ENCODE measurements at regions not wholly inside any gene's neighbourhood (a gene's known extent, or its start where the extent isn't known, plus 50 kb on each side); places are given as distances from the start of the nearest gene placed in this dataset.
"Not testable (repeated sequence)": the region's sequence is repeated elsewhere in the genome, so short reads cannot be mapped to it uniquely, and the experiment has no call there.

DNA sequence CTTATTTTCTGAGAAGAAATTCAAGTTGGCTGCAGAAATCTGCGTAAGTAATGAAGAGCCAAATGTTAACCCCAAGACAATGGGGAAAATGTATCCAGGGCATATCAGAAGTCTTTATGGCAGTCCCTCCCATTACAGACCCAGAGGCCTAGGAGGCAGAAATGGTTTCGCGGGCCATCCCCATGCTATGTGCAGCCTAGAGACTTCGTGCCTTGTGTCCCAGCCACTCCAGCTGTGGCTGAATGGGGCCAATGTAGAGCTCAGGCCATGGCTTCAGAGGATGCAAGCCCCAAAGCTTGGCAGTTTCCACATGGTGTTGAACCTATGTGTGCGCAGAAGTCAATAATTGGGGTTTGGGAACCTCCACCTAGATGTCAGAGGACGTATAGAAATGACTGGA, 131.9 kb downstream of the GPR37 start:
- no peak for DNase-seq

DNA sequence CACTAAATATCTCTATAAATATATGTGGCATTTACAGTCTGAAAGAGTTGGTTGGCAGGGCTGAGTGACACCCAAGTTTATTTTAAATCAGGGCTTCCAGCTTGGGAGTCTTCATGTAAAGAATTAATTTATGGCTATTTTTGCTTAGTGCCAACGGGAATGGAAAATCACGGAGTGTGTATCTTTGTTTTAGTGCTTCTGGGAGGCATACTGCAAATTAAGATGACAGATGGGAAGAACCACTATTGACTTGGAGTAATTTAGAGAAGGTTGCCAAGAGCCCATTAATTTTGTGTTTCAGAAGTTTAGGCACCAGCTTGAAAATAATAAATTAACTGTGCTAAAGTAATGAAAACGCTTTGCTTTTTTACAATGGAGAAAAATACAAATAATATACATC, 135.2 kb downstream of the GPR37 start:
- no peak for DNase-seq

DNA sequence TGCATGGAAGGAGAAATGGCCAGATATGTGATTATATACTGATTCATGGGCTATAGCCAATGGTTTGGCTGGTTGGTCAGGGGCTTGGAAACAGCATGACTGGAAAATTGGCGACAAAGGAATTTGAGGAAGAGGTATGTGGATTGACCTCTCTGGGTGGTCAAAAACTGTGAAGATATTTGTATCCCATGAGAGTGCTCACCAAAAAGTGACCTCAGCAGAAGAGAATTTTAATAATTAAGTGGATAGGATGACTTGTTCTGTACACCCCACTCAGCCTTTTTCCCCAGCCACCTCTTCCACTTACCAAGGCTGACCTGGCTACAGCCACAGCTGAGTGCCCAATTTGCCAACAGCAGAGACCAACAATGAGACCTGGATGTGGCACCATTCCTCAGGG, 146.7 kb downstream of the GPR37 start:
- no peak for DNase-seq

DNA sequence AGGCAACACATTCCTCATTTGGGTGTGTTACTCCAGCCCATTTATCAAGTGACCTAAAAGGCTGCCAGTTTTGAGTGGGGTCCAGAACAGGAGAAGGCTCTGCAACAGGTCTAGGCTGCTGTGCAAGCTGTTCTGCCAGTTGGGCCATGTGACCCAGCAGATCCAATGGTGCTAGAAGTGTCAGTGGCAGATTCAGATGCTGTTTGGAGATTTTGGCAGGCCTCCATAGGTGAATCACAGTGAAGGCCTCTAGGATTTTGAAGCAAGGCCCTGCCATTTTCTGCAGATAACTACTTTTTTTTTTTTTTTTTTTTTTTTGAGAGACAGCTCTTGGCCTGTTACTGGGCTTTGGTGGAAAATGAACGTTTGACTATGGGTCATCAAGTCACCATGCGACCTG, 147.5 kb downstream of the GPR37 start:
- not testable (repeated sequence) for DNase-seq

DNA sequence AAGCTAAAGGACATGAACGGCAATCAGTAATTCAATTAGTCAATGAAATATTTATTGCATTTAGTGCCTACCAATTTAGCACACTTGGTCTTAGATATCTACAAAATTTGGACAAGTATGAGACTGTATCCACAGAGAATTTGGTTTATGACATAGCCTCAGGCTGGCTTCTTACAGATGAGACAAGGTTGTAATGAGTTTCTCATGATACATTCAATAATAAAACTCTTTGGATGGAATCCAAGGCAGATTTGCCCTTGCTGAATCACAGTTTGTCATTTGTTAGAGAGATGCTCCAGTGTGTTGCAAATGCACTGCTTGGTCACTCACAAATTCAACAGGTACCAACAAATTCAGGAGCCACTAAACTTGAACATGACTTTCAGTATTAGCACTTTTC, 162.5 kb downstream of the GPR37 start:
- DNase-seq = no peak

DNA sequence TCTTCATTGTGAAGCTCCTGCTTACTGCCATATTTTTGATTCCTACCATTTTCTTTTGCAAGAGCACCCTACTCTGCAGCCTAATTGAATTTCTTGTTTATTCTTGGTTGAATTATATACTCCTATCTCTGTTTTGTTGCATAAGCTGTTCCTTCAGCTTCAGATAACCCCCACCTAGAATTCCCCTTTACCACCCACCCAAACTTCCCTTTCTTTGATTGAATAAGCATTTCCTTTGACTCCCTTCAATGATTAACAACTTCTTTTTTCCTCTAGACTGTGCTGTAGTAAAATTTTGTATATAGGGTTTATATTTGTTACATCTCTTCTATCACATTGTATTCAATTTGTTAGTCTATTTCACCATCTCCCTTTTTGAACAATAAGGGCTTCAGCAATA, 168.1 kb downstream of the GPR37 start:
- DNase-seq = no peak

DNA sequence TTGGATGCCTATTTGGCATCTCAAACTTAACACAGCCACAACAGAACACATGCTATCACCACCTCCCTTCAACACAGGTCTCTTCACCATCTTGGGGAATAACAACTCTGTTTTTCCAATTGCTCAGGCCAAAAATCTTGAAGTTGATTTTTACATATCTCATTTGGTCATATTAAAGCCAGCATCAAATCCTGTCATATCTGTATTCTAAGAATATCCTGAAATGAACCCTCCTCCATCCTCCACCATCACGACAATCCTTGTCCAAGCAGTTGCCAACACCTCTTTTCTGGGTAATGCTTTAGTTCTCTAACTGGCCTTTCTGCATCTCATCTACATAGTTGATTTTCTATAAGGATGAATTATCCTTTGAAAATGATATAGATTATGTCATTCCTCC, 168.7 kb downstream of the GPR37 start:
- DNase-seq = no peak

DNA sequence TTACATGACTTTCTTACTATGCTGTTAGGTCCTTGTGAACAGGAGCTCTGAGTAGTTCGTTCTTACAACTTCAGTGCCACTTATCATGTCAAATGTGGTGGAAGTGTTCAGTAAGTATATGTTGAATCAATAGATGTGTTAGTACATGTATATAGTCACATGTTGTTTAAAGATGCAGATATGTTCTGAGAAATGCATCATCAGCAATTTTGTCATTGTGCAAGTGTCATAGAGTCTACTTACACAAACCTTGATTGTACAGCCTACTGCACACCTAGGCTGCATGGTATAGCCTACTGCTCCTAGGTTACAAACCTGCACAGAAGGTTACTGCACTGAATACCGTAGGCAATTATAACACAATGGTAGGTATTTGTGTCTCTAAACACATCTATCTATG, 174.8 kb downstream of the GPR37 start:
- DNase-seq = no peak

DNA sequence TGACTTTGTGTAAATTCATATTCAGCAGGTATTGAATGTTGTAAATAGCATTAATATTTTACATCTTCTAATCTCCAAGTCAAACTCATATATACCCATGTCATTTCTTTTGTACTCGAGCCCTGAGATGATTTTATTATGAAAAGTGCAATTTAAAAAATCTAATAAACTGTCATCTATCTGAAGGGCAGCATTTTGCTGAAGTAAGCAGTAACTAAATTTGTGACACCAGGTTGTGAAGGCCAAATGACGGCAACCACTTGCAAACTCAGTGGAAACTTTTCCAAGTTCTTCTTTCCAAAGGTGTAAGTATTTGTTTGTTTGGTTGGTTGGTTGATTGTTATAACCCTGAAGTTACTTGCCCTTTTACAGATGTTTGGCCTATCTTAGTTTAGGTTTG, 188.3 kb downstream of the GPR37 start:
- no peak for DNase-seq

DNA sequence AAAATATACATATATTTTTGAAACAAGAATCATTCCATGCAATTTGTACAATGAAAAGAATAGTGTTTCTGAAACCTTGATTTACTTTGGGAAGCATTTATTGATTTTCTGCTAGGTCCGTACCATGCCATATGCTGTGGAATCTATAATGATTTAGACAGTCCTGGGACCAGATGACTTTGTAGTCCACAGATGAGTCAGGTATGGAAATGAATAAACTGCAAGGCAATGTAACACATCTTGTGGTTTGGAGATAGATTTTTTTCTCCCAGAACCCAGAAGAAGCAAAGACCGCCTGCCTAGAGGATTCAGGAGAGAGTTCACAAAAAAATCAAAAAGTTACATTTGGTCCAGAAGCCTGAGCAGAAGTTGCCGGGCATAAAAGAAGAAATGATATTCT, 190.4 kb downstream of the GPR37 start:
- DNase-seq = no peak

DNA sequence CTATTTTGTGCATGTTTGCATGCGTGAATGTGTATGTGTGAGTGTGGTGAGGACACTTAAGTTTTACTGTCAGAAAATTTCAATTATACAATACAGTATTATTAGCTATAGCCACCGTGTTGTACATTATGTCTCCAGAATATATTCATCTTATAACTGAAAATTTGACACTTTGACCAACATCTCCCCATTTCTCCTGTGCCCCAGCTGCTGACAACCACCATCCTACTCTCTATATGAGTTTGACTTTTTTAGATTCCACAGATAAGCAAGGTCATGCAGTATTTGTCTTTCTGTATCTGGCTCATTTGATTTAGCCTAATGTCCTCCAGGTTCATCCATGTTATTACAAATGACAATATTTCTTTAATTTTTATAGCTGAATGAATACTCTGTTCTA, 195.0 kb downstream of the GPR37 start:
- no peak for DNase-seq

DNA sequence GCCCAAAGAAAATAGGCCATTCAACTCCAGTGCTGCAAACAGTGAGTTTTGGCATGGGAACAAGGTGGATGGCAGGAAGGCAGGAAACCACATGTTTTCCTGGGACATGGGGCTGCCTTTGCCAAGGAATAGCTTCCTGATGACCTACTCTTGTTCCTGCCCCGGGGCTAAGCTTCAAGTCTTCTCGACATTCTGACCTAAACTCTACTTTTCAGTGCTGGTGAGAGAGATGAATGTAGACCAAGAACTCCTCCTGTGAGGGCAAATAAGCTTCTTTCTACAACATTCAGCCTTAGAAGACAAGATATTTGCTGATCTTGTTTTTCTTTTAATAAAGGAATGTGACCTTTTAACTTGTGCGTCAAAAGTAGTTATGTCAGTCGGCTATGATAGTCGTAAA, 199.0 kb downstream of the GPR37 start:
- DNase-seq = no peak

DNA sequence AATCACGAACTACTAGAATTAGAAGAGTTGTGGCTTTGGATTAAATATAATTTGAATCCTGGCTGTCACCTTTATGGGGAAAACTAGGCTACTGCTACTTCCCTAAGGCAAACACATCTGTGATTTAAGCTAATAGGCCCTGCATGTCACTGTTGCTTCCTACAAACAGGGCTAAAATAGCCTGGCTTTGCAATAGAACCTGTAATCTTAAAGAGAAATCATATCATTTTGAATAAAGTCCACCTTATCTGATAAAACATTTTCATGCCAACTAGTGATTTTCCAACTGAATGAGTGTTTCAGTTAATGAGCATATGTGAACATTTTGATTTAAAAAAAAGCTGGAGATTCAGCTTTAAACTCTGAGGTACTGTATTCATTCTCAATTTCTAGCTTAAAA, 208.0 kb downstream of the GPR37 start:
- no peak for DNase-seq

DNA sequence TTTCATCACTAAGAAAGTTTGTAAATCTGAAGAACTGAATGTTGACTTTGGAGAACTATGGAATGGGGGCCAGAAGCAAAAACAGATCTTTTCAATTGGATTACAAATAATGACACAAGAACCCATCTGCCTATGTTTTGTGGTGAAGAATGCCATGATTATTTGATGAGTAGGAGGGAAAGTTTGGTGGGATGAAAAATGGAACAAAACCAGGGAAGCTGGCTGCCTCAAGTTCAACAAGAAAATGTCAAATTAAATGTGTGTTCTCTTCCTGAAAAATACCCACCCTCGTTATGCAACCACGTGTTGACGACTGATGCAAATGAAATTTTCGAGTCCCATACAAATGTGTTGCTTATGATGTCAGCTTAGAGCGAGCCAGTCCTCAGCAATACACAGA, 208.5 kb downstream of the GPR37 start:
- no peak for DNase-seq

DNA sequence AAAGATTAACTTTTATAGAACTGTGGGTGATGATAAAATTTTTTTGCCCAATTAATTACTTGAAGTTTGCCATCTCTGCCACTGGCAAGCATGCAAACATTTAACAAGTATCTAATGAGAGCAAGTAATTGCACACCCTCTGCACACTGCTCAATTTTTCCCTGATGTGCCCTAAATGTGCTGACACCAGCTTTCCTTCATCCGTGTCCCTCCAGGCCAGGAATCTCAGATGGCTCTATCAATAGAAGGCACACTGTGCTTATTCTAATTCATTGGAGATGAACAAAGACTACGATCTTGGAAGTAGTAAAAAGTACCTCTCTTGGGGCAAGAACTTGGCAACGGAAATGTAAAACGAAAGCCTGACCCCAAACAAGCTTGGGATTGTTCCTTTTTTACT, 212.1 kb downstream of the GPR37 start:
- DNase-seq = no peak

DNA sequence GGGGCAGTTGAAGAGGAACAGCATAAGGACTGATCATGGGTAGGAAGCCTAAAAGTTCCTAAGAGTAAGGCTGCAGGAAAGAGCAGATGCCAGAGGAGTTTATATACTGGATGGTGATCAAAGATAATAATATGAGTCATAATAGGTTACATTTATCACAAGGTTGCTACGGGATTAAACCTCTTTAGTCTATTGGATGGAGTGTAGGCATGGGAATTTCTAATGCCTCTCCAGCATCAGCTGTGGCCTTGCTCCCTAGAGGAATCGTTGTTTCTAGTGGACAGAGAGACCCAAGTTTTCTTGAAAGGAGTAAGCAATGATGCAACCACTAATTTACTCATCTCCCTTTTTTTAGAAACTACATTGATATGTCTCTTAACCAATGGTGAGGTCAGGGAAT, 213.4 kb downstream of the GPR37 start:
- no peak for DNase-seq

DNA sequence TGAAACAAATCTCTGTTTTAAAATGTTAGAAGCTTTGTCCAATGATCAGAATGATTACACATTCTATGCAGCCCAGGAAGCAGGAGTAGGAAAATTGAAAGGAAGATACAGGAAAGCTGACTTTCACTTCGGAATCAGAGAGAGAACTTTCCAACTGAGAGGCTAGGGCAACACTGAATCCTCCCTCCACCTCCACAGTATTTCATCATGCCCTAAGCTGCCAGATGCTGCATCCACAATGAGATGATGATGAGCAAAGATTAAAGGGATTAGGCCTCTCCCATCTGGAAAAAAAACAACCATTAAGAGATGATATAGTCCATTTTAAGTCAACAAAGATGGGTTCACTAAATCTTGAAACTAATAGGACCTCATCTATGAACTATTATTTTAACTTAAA, 215.6 kb downstream of the GPR37 start:
- no peak for DNase-seq

DNA sequence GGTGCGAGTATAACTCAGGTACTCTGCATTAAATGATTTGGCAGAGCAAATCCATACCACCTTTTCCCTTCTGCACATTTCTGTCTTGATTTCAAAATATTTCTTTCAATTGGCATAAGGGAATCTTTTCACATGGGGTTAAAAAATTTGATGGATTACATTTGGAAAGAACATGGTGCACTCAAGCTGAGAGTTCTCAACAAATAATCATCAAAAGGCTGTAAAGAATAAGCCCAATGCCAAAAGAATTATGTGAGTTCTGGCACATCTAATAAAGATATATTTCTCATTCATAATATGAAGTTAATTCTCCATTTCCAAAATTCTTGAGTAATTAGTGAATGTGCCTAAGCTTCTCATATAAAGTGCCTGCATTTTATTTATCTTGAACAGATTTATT, 223.1 kb downstream of the GPR37 start:
- DNase-seq = no peak

DNA sequence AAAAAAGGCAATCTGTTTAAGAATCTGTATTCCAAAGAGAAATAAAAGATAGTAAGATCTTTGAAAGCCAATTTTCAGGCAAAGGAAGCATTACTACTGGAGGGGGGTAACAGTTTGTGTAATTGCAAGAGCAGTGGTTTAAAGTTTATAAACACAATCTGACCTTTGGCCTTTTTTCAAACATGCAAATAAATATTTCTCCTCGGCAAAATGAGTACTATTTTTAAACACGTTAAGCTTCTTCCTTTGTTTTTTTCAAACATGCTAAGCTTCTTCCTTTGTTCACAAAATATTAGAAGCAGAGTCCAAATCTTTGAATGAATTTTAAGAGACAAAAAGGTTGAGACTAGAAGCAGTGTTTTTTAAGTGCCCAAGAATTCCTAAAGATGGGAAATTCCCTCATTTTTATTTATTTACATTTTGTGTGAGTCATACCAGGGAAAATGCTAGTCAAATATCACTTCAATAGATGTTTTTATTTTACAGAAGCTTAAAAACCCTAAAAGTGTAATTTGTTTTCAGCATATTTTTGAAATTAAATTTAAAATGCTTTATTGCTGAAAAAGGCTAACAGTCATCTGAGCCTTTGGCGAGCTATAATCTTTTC, 229.3 kb downstream of the GPR37 start:
- no peak for DNase-seq

DNA sequence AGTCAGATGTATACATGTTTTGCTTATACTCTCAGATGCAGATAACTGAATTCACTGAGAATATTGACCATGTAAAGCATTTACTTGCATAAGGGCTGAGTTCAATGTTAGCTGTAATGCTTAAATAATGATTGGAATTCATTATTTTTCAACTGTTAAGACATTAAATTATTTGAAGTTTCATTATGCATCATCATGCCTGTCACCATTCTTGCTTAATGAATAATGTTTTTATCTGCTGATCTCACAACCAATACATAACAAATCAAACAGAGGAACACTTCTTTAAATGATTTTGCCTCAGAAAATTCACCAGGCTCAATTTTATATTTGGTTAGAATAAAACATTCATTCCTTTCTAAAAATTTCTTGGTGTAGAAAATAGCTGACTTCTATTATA, 233.4 kb downstream of the GPR37 start:
- DNase-seq = no peak

DNA sequence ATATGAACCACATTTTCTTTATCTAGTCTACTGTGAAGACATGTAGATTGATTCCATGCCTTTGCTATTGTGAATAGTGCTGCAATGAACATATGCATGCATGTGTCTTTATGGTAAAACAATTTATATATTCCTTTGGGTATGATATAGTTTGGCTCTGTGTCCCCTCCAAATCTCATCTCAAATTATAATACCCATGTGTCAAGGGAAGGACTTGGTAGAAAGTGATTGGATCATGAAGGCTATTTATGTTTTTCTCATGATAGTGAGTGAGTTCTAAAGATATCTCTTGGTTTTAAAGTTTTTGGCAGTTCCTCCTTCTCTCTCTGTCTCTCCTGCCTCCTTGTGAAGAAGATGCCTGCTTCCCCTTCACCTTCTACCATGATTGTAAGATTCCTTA, 248.7 kb downstream of the GPR37 start:
- DNase-seq = no peak

DNA sequence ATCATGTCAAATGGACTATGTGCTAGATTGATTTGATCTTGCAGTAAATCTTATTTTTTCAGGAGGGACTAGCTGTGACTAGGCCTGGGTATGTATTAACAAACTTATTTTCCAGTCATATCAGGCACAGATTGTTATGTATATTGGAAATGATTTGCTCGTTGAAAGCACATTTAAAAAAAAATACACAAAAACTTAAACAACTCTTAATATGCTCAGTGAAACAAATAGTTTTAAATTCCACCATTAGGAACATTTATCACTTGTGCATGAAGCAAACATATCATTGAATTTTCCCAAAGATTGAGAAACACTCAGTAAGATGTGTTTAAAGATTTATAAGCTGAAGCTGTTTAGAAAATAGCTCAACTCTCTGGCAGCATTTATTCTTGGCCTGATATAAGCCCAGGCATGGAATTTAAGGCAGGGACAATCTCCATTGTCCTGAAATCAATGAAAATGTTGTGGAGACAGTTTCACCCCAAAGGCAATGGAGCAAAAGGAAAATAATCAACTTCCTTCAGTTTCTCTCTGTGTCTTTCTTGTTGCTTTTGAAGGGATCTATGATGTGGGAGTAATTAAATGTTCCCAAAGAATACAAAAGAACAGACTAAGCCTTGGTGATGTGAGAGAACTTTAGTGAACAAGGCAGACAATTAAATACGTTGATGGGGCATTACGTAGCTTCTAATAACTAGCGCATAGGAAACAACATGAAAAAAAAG, 250.3 kb downstream of the GPR37 start:
- no peak for DNase-seq

DNA sequence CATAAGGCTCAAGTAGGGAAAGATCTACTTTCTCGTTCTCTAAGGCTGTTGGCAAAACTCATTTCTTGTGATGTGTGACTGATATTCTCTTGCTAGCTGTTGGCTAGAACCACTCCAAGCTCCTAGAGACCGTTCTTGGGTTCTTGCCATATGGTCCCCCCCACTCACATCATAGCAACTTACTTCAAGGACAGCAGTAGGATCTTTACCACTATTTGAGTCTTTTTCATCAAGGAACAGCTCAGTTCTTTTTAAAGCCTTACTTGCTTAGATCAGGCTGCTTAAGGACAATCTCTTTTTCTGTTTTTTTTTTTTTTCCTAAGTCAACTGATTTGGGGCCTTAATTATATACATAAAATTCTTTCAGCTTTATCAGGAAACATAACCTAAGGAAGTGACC, 251.1 kb downstream of the GPR37 start:
- no peak for DNase-seq

DNA sequence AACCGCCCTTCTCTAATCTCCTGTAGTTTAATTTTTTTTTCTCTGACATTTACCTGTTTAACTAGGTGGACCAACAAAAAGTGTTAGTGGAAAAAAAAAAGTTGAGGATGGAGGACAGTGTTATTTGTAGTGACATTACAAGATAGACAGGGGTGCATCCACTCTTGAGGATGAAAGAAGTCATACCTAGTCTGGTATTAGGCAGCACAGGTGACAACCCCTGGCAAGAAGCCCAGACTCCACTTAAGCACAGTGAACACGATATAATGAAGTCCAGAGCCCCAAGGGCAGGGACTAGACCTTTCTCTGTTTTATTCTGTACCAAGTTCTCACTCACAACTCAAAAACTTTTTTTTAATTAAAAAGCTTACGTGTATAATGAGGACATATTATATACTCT, 268.4 kb downstream of the GPR37 start:
- peak; percentile 38 for DNase-seq

DNA sequence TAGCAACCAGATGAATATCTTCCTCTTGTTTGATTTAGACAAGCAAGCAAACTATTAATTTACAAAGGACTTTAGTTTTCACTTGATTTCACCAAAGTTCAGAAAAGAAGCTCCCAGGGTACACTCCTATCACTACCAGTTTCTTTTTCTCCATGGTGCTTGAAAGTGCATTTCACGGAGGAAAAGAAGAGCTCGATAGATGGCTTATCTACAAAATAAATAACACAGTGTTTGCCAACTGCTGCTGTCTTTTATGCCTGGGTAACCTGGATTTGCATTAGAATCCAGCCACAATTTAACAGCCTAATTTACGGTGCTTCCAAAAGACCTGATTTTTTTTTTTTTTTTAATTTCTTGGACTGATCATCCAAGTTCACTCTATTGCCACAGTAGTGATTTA, 275.7 kb downstream of the GPR37 start:
- DNase-seq = peak; percentile 33
